Cardiac fibroblast (primary cell): ENCODE measurements at regions not wholly inside any gene's neighbourhood (a gene's known extent, or its start where the extent isn't known, plus 50 kb on each side); places are given as distances from the start of the nearest gene placed in this dataset.

Source experiments
- DNase-seq, 2 donors: peaks; one replicate each; pipeline versions ENCODE4 v3.0.0 to v3.0.0-alpha.2; 2010; ENCODE audit warnings: low read depth in 2 of 2
- H3K4me3 ChIP-seq, 2 donors: replicated peaks in 1 of 2; 1 replicate in 1 of 2; 2 replicates in 1 of 2; pipeline ENCODE4 v1.5.1; 2011; ENCODE audit warnings: low read depth in 2 of 2, low read length in 2 of 2, mild to moderate bottlenecking in 2 of 2, moderate library complexity in 1 of 2
- CTCF ChIP-seq: IDR thresholded peaks from one replicate; pipeline ENCODE4 v1.5.1; 2011; ENCODE audit warnings: low read depth, mild to moderate bottlenecking, low read length, inconsistent platforms

- TF ChIP-seq CTCF = no peak
- no peak for DNase-seq
- no peak overlapping the region for H3K4me3 ChIP-seq
Measured at GRCh38 chr21:22892740-22893139, 1894.5 kb downstream of the NCAM2 start.

GRCh38 chr21:22898051-22898665 lies 1899.9 kb downstream of the NCAM2 start:
- no peak overlapping the region for H3K4me3 ChIP-seq
- TF ChIP-seq CTCF = no peak
- no peak for DNase-seq

GRCh38 chr21:22900490-22900889 lies 1902.3 kb downstream of the NCAM2 start:
- no peak for DNase-seq
- H3K4me3 ChIP-seq = no peak overlapping the region
- no peak for TF ChIP-seq CTCF

- H3K4me3 ChIP-seq = no peak overlapping the region
- DNase-seq = no peak
- TF ChIP-seq CTCF = no peak
Measured at GRCh38 chr21:22903851-22904250, 1905.6 kb downstream of the NCAM2 start.

- H3K4me3 ChIP-seq = no peak overlapping the region
- no peak for DNase-seq
- TF ChIP-seq CTCF = no peak
Measured at GRCh38 chr21:22904385-22904784, 1906.2 kb downstream of the NCAM2 start.

GRCh38 chr21:22925032-22925431 lies 1926.8 kb downstream of the NCAM2 start:
- TF ChIP-seq CTCF = no peak
- DNase-seq = no peak
- H3K4me3 ChIP-seq = no peak overlapping the region

GRCh38 chr21:22927469-22927868 lies 1929.3 kb downstream of the NCAM2 start:
- DNase-seq = no peak
- no peak for TF ChIP-seq CTCF
- no peak overlapping the region for H3K4me3 ChIP-seq
